Gastrocnemius medialis (tissue), 4 donors: ENCODE measurements at regions not wholly inside any gene's neighbourhood (a gene's known extent, or its start where the extent isn't known, plus 50 kb on each side); places are given as distances from the start of the nearest gene placed in this dataset.

Experiments
- ATAC-seq, 2 donors: fragments of 150-250 bp; one replicate each; pipeline ENCODE4 v1.9.1; 2016
- DNase-seq, 2 donors: peaks; one replicate each; pipeline ENCODE4 v3.0.0-alpha.2; 2019
- H3K27ac ChIP-seq, 4 donors: fragments of 200-600 bp; sonication (generic); 1 replicate in 1 of 4; 2 replicates in 3 of 4; pipeline ENCODE4 v1.5.1; 2016 to 2018; ENCODE audit warnings: mild to moderate bottlenecking in 2 of 4, moderate library complexity in 1 of 4
- H3K27me3 ChIP-seq, 3 donors: fragments of 200-600 bp; sonication (generic) in 2 of 3; 1 replicate in 1 of 3; 2 replicates in 2 of 3; pipeline versions ENCODE4 v1.5.1 to v1.6.0; 2016 to 2019; ENCODE audit warnings: mild to moderate bottlenecking in 1 of 3, moderate library complexity in 1 of 3
- H3K36me3 ChIP-seq, 2 donors: fragments of 200-600 bp; sonication (generic) in 1 of 2; one replicate each; pipeline ENCODE4 v1.5.1; 2017 to 2018
- H3K4me1 ChIP-seq, 2 donors: fragments of 200-600 bp; sonication (generic) in 1 of 2; one replicate each; pipeline ENCODE4 v1.5.1; 2016 to 2017; ENCODE audit warnings: mild to moderate bottlenecking in 2 of 2
- H3K4me3 ChIP-seq, 4 donors: fragments of 200-600 bp; sonication (generic) in 3 of 4; 1 replicate in 1 of 4; 2 replicates in 3 of 4; pipeline ENCODE4 v1.5.1; 2016 to 2019; ENCODE audit warnings: mild to moderate bottlenecking in 2 of 4
- H3K9me3 ChIP-seq, 3 donors: fragments of 200-600 bp; sonication (generic) in 2 of 3; 1 replicate in 1 of 3; 2 replicates in 2 of 3; pipeline ENCODE4 v1.5.1; 2016 to 2019
- POLR2A ChIP-seq, 2 donors: fragments of 450-650 bp; IDR thresholded peaks; one replicate each; pipeline ENCODE4 v1.6.1; 2017; ENCODE audit warnings: antibody characterized with exemption in 2 of 2, mild to moderate bottlenecking in 2 of 2, moderate library complexity in 2 of 2
- in situ Hi-C, 4 donors: fragments of 200-750 bp; cut with MboI; loops; one replicate each; pipeline versions ENCODE4 v1.15.0 to v1.8.0; 2017; ENCODE audit warnings: low sequenced_read_pairs in 4 of 4
- intact Hi-C: fragments of 100-400 bp; cut with DNase I; formaldehyde crosslinking; loops from one replicate; pipeline ENCODE4 v1.15.1; 2023; ENCODE audit warnings: low total_unique reads
- TF ChIP-seq, protein P1 (sequence below), 5 experiments: fragments of 450-650 bp in 3 of 5; fragments of 200-600 bp in 2 of 5; sonication (generic) in 2 of 5; IDR thresholded peaks in 4 of 5; conservative IDR thresholded peaks in 1 of 5; 1 replicate in 4 of 5; 2 replicates in 1 of 5; pipeline ENCODE4 v1.5.1; 2016 to 2019; ENCODE audit warnings: antibody characterized with exemption in 5 of 5, mild to moderate bottlenecking in 3 of 5, moderate library complexity in 3 of 5

DNA sequence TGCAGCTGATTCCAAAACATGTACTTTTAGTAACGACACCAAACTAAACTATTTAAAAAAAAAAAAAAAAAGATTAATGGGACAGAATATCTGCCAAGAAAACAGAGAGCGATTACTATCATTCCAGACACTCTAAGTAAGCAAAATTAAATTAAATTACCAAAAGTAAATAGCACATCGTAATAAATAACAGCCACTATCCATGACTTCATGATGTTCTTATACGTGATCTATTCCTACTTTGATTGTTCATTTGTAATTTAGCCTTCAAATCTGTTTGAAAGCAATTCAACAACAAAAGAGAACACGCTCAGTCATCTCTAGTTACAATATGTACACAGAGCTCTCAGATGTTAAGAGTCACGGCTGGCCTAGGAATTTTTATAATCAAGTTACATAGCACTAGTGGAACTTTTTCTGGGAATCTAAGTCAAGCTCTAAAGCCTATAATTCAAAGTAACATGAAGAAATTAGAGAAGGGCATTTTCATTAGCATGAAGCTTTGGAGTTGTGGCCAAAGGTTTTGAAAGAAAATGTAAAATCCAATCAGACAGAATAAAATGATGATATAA lies 241.7 kb upstream of the NEBL start:
- no peaks in the 10 kb centered on the region for H3K36me3 ChIP-seq
- no peak overlapping the region for H3K4me3 ChIP-seq
- intact Hi-C loops, result no loop called here
- DNase-seq, result no peak
- no peak overlapping the region for H3K27ac ChIP-seq
- ATAC-seq, result no peak
- H3K27me3 ChIP-seq, result no peaks in the 10 kb centered on the region
- no peaks in the 10 kb centered on the region for H3K4me1 ChIP-seq
- no peak for TF ChIP-seq POLR2A (IDR thresholded peaks at IDR 0.05)
- TF ChIP-seq, protein P1, sequence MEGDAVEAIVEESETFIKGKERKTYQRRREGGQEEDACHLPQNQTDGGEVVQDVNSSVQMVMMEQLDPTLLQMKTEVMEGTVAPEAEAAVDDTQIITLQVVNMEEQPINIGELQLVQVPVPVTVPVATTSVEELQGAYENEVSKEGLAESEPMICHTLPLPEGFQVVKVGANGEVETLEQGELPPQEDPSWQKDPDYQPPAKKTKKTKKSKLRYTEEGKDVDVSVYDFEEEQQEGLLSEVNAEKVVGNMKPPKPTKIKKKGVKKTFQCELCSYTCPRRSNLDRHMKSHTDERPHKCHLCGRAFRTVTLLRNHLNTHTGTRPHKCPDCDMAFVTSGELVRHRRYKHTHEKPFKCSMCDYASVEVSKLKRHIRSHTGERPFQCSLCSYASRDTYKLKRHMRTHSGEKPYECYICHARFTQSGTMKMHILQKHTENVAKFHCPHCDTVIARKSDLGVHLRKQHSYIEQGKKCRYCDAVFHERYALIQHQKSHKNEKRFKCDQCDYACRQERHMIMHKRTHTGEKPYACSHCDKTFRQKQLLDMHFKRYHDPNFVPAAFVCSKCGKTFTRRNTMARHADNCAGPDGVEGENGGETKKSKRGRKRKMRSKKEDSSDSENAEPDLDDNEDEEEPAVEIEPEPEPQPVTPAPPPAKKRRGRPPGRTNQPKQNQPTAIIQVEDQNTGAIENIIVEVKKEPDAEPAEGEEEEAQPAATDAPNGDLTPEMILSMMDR (IDR thresholded peaks at IDR 0.05 in 4 of 5, conservative IDR thresholded peaks at IDR 0.05 in 1 of 5), result no peak
- H3K9me3 ChIP-seq, result no peaks in the 10 kb centered on the region
- in situ Hi-C loops, result no loop called here

DNA sequence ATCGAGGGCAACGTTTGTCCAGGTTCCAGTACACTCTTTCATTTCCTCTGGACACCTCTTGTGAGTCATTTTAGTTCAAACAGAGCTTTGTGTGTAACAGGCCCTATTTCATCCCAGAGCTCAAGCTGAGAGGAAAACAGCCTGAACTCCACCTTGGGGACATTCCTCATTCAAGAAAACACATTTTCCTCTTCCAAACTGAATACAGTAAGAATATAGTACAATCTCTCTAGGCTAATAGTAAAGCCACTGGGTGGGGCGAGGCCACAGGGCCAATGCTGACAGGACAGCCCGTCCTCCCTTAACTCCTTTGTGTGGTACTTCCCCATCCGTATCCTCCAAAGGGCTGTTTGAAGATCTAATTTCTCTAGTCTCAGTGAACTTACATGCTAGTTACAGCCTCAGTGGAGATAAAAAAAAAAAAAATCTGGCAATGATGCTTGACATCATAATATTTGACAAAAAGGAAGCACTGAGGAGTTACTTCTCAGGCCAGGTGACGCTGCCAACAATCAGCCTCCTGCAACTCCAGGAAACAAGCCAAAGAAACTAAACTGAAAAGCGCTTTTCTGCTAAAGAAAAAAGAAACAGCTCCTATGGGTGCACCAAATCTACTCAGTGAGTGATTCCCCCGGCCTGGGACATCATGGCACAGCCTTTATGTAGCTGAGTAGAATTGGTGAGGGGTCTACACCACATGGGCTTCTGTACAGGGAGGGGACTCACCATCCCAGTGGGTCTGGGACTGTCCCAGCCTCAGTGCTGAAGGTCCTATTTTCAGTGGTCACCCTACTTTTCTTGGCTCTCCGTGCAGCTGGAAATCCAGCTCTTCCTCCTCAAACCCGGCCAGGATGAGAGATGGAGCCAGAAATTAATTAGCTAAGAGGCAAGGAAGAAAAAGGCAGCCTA lies 238.2 kb upstream of the NEBL start:
- TF ChIP-seq POLR2A (IDR thresholded peaks at IDR 0.05), result no peak
- TF ChIP-seq, protein P1 (IDR thresholded peaks at IDR 0.05 in 4 of 5, conservative IDR thresholded peaks at IDR 0.05 in 1 of 5), result no peak
- DNase-seq, result no peak
- in situ Hi-C loops (no loop called here), intact Hi-C loops (no loop called here)
- no peak for ATAC-seq
- Histone ChIP-seq H3K4me3 (no peak overlapping the region), H3K9me3 (no peaks in the 10 kb centered on the region), H3K27me3 (no peaks in the 10 kb centered on the region), H3K36me3 (no peaks in the 10 kb centered on the region), H3K27ac (no peak overlapping the region), H3K4me1 (no peaks in the 10 kb centered on the region)

DNA sequence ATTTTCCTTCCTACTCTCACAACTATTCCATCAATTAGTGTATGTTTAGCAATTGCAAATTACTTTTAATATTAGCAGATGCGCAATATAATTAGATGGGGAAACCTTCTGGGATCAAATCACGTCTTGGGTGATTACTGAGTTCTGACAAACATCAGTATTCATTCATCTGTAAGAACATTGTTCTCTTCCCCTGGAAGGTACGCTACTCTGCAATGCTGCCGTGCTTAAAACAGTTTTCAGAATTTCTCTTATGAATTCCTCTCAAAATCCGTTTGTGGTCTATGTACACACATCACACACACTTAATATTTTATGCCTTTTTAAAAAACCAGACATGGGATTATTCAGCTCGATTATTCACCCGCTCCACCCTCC lies 237.5 kb upstream of the NEBL start:
- no peak for DNase-seq
- H3K4me3 ChIP-seq, result no peak overlapping the region
- intact Hi-C loops, result no loop called here
- H3K36me3 ChIP-seq, result no peaks in the 10 kb centered on the region
- H3K27ac ChIP-seq, result no peak overlapping the region
- H3K9me3 ChIP-seq, result no peaks in the 10 kb centered on the region
- no peak for ATAC-seq
- H3K4me1 ChIP-seq, result no peaks in the 10 kb centered on the region
- no peaks in the 10 kb centered on the region for H3K27me3 ChIP-seq
- TF ChIP-seq POLR2A (IDR thresholded peaks at IDR 0.05), result no peak
- TF ChIP-seq, protein P1 (IDR thresholded peaks at IDR 0.05 in 4 of 5, conservative IDR thresholded peaks at IDR 0.05 in 1 of 5), result no peak
- in situ Hi-C loops, result no loop called here

DNA sequence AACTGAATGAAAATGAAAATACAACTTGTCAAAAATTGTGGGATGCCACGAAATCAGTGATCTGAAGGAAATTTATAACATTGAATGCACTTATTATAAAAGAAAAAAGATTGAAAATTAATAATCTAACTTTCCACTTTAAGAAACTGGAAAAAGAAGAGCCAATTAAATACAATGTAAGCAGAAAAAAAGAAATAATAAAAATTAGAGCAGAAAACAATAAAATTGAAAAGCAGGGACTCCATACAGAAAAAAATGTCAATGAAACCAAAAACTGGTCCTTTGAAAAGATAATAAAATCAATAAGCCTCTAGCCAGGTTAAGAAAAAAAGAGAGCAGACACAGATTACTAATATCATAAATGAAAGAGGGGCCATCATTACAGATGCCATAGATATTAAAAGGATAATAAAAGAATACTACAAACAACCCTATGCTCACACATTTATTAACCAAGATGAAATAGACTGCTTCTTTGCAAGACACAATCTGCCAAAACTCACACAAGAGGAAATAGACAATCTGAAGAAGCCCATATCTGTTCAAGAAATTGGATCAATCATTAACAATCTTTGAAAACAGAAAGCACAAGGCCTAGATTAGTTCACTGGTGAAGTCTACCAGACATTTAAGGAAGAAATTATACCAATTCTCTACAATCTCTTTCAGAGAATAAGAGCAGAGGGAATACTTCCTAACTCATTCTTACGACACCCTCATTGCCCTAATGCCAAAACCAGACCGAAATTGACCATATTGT lies 233.8 kb upstream of the NEBL start:
- in situ Hi-C loops, result no loop called here
- Histone ChIP-seq H3K4me1 (no peaks in the 10 kb centered on the region), H3K4me3 (no peak overlapping the region), H3K9me3 (no peaks in the 10 kb centered on the region), H3K27ac (no peak overlapping the region), H3K27me3 (no peaks in the 10 kb centered on the region), H3K36me3 (no peaks in the 10 kb centered on the region)
- DNase-seq, result no peak
- ATAC-seq, result no peak
- TF ChIP-seq, protein P1 (IDR thresholded peaks at IDR 0.05 in 4 of 5, conservative IDR thresholded peaks at IDR 0.05 in 1 of 5), result no peak
- no peak for TF ChIP-seq POLR2A (IDR thresholded peaks at IDR 0.05)
- intact Hi-C loops, result no loop called here
